CD14-positive monocyte (primary cell): ENCODE measurements at regions not wholly inside any gene's neighbourhood (a gene's known extent, or its start where the extent isn't known, plus 50 kb on each side); places are given as distances from the start of the nearest gene placed in this dataset.

ENCODE experiments used
- DNase-seq, 3 donors: peaks; one replicate each; pipeline ENCODE4 v3.0.0-alpha.2; 2011 to 2022
- H2AFZ ChIP-seq: 2 replicates; pipeline ENCODE4 v1.6.0; 2012; ENCODE audit warnings: mild to moderate bottlenecking, low read depth, low read length, inconsistent platforms; ENCODE audit not compliant: insufficient read depth, poor library complexity, severe bottlenecking
- H3K27ac ChIP-seq, 2 donors: 1 replicate in 1 of 2; 2 replicates in 1 of 2; pipeline ENCODE4 v1.5.1; 2012 to 2013; ENCODE audit warnings: low read length in 2 of 2, control low read depth in 1 of 2, inconsistent platforms in 1 of 2, low read depth in 1 of 2, mild to moderate bottlenecking in 1 of 2
- H3K27me3 ChIP-seq, 2 donors: one replicate each; pipeline versions ENCODE4 v1.6.0 to v1.6.1; 2011 to 2013; ENCODE audit warnings: low read length in 2 of 2; ENCODE audit not compliant: control insufficient read depth in 2 of 2, insufficient read depth in 2 of 2
- H3K36me3 ChIP-seq, 2 donors: replicated peaks in 1 of 2; 1 replicate in 1 of 2; 2 replicates in 1 of 2; pipeline versions ENCODE4 v1.5.1 to v1.6.1; 2012 to 2013; ENCODE audit warnings: low read length in 2 of 2, control low read depth in 1 of 2, inconsistent platforms in 1 of 2, mild to moderate bottlenecking in 1 of 2; ENCODE audit not compliant: insufficient read depth in 2 of 2, control insufficient read depth in 1 of 2
- H3K4me1 ChIP-seq, 2 donors: 1 replicate in 1 of 2; 2 replicates in 1 of 2; pipeline versions ENCODE4 v1.5.1 to v1.6.1; 2012 to 2013; ENCODE audit warnings: low read length in 2 of 2, control low read depth in 1 of 2, inconsistent platforms in 1 of 2, mild to moderate bottlenecking in 1 of 2, moderate library complexity in 1 of 2; ENCODE audit not compliant: insufficient read depth in 2 of 2, control insufficient read depth in 1 of 2
- H3K4me2 ChIP-seq: replicated peaks from 2 replicates; pipeline ENCODE3; 2012; ENCODE audit warnings: low read length, moderate library complexity, mild to moderate bottlenecking; ENCODE audit not compliant: poor library complexity, severe bottlenecking; ENCODE audit errors: extremely low read depth
- H3K4me3 ChIP-seq, 3 experiments: fragments of 200-600 bp in 1 of 3; sonication (generic) in 1 of 3; replicated peaks in 1 of 3; 1 replicate in 2 of 3; 2 replicates in 1 of 3; pipeline ENCODE4 v1.5.1; 2011 to 2013; ENCODE audit warnings: low read length in 3 of 3, mild to moderate bottlenecking in 3 of 3, control low read depth in 2 of 3, low read depth in 2 of 3, inconsistent platforms in 1 of 3, moderate library complexity in 1 of 3
- H3K79me2 ChIP-seq: 2 replicates; pipeline ENCODE4 v1.6.0; 2012; ENCODE audit warnings: mild to moderate bottlenecking, control low read depth, inconsistent platforms, low read length, moderate library complexity; ENCODE audit not compliant: insufficient read depth
- H3K9ac ChIP-seq: 2 replicates; pipeline ENCODE4 v1.6.0; 2017; ENCODE audit warnings: low read length, mild to moderate bottlenecking; ENCODE audit not compliant: insufficient read depth, poor library complexity, severe bottlenecking
- H3K9me3 ChIP-seq, 2 donors: replicated peaks in 1 of 2; 1 replicate in 1 of 2; 2 replicates in 1 of 2; pipeline versions ENCODE4 v1.5.1 to v1.6.1; 2012 to 2013; ENCODE audit warnings: low read length in 2 of 2, control low read depth in 1 of 2; ENCODE audit not compliant: control insufficient read depth in 1 of 2, insufficient read depth in 1 of 2
- H4K20me1 ChIP-seq: 2 replicates; pipeline ENCODE4 v1.6.0; 2012; ENCODE audit warnings: mild to moderate bottlenecking, low read length, control low read depth, moderate library complexity; ENCODE audit not compliant: insufficient read depth
- H3K27ac Mint-ChIP-seq, 7 donors: one replicate each; pipeline ENCODE4 v1.8.0; 2020; ENCODE audit warnings: mild to moderate bottlenecking in 7 of 7, mixed read lengths in 7 of 7, moderate library complexity in 6 of 7, inconsistent platforms in 2 of 7
- H3K27me3 Mint-ChIP-seq, 3 donors: one replicate each; pipeline ENCODE4 v1.8.0; 2021 to 2022; ENCODE audit warnings: low read depth in 3 of 3, mild to moderate bottlenecking in 3 of 3, mixed read lengths in 3 of 3, moderate library complexity in 3 of 3, inconsistent platforms in 1 of 3
- H3K36me3 Mint-ChIP-seq, 2 donors: one replicate each; pipeline ENCODE4 v1.8.0; 2020; ENCODE audit warnings: mixed read lengths in 2 of 2, inconsistent platforms in 1 of 2, mild to moderate bottlenecking in 1 of 2
- H3K4me1 Mint-ChIP-seq: one replicate; pipeline ENCODE4 v1.8.0; 2020; ENCODE audit warnings: mild to moderate bottlenecking, mixed read lengths
- H3K4me3 Mint-ChIP-seq, 2 donors: one replicate each; pipeline ENCODE4 v1.8.0; 2020; ENCODE audit warnings: mild to moderate bottlenecking in 2 of 2, mixed read lengths in 2 of 2, moderate library complexity in 1 of 2
- H3K9me3 Mint-ChIP-seq, 7 donors: one replicate each; pipeline ENCODE4 v1.8.0; 2020 to 2022; ENCODE audit warnings: mixed read lengths in 7 of 7, mild to moderate bottlenecking in 6 of 7, moderate library complexity in 6 of 7, inconsistent platforms in 2 of 7
- WGBS: methylation state at CpG from one replicate; pipeline ENCODE4 v1.1.5; 2013; ENCODE audit warnings: missing lambda C conversion rate; ENCODE audit not compliant: insufficient coverage; 5-methylcytosine and 5-hydroxymethylcytosine counted together
- intact Hi-C, 2 donors: fragments of 100-400 bp; cut with micrococcal nuclease; formaldehyde crosslinking; loops; one replicate each; pipeline versions ENCODE4 v1.15.0 to v1.15.1; 2023
- TF ChIP-seq, protein P1 (sequence below): fragments of 200-600 bp; IDR thresholded peaks from one replicate; pipeline ENCODE4 v1.8.0; 2022; ENCODE audit warnings: antibody characterized with exemption, mild to moderate bottlenecking

DNA sequence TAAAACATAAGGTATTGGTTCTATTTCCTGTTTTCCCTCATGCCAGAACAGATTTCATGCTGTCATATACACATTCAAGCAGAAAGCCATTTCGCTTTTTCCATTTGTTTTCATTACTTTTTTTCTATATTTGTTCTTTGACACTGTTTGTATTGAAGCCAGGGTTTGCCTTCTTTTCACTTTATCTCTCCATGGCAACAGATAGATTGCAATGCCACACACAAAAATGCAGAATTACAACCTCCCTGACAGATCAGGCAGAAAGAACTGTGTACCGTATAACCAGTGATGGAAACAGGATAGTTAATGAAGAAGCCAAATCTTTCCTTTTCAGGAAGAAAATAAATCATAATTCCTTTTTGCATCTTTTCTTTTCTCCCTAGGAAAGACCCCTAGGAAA is 103.0 kb upstream of the PCGF5 start:
- no CpG with 5 or more reads among the region's 2 CpGs for WGBS
- DNase-seq, result no peak

DNA sequence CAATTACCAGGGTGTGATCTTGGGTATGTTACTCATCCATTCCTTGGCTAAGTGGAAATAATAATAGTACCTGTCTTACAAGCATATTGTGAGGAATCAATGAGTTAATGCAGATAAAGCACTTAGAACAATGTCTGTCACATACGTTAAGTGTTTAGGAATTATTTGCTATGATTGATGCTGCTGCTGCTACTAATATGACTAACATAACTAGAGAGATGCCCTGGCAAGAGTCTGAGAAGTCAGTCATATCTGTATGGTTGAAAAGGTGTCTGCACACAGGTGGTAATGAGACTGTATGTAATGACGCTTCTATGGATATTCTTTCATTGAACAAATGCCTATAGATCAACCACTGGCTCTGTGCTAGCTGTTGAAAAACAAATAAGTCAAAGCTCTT is 100.1 kb upstream of the PCGF5 start:
- Mint-ChIP-seq H3K4me3 (no peak overlapping the region), H3K36me3 (no peaks in the 10 kb centered on the region), H3K4me1 (no peaks in the 10 kb centered on the region), H3K9me3 (peaks cover 0 to 3% (median 0%) of the 10 kb centered on the region in 7 donors), H3K27ac (no peak overlapping the region), H3K27me3 (peaks cover 0 to 6% (median 0%) of the 10 kb centered on the region in 3 donors)
- no peaks in the 10 kb centered on the region for H4K20me1 ChIP-seq
- DNase-seq, result no peak
- no peak overlapping the region for H3K4me3 ChIP-seq
- H3K27ac ChIP-seq, result no peak overlapping the region
- no peak overlapping the region for H3K9ac ChIP-seq
- H3K4me1 ChIP-seq, result no peaks in the 10 kb centered on the region
- no peak overlapping the region for H2AFZ ChIP-seq
- WGBS, result no CpG with 5 or more reads among the region's 2 CpGs
- intact Hi-C loops, result no loop called here
- H3K36me3 ChIP-seq, result no peaks in the 10 kb centered on the region
- no peaks in the 10 kb centered on the region for H3K79me2 ChIP-seq
- H3K9me3 ChIP-seq, result no peaks in the 10 kb centered on the region
- H3K4me2 ChIP-seq, result no peak overlapping the region
- H3K27me3 ChIP-seq, result no peaks in the 10 kb centered on the region
- TF ChIP-seq, protein P1, sequence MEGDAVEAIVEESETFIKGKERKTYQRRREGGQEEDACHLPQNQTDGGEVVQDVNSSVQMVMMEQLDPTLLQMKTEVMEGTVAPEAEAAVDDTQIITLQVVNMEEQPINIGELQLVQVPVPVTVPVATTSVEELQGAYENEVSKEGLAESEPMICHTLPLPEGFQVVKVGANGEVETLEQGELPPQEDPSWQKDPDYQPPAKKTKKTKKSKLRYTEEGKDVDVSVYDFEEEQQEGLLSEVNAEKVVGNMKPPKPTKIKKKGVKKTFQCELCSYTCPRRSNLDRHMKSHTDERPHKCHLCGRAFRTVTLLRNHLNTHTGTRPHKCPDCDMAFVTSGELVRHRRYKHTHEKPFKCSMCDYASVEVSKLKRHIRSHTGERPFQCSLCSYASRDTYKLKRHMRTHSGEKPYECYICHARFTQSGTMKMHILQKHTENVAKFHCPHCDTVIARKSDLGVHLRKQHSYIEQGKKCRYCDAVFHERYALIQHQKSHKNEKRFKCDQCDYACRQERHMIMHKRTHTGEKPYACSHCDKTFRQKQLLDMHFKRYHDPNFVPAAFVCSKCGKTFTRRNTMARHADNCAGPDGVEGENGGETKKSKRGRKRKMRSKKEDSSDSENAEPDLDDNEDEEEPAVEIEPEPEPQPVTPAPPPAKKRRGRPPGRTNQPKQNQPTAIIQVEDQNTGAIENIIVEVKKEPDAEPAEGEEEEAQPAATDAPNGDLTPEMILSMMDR, result no peak

More for the DNA sequence above, 103.0 kb upstream of the PCGF5 start:
- H2AFZ ChIP-seq, result no peak overlapping the region
- Mint-ChIP-seq H3K27ac (no peak overlapping the region), H3K27me3 (peaks cover 0 to 1% (median 0%) of the 10 kb centered on the region in 3 donors), H3K9me3 (no peaks in the 10 kb centered on the region), H3K4me1 (no peaks in the 10 kb centered on the region), H3K36me3 (no peaks in the 10 kb centered on the region), H3K4me3 (no peak overlapping the region)
- H3K4me3 ChIP-seq, result no peak overlapping the region
- TF ChIP-seq, protein P1, result no peak
- no peak overlapping the region for H3K4me2 ChIP-seq
- H3K9me3 ChIP-seq, result no peaks in the 10 kb centered on the region
- H4K20me1 ChIP-seq, result no peaks in the 10 kb centered on the region
- no peak overlapping the region for H3K9ac ChIP-seq
- H3K36me3 ChIP-seq, result no peaks in the 10 kb centered on the region
- H3K4me1 ChIP-seq, result no peaks in the 10 kb centered on the region
- intact Hi-C loops, result no loop called here
- H3K27ac ChIP-seq, result no peak overlapping the region
- no peaks in the 10 kb centered on the region for H3K27me3 ChIP-seq
- H3K79me2 ChIP-seq, result no peaks in the 10 kb centered on the region
